Body of pancreas (tissue), 4 donors: ENCODE measurements at regions not wholly inside any gene's neighbourhood (a gene's known extent, or its start where the extent isn't known, plus 50 kb on each side); places are given as distances from the start of the nearest gene placed in this dataset.

Experiments
- POLR2A ChIP-seq, 3 donors: fragments of 450-650 bp; IDR thresholded peaks; one replicate each; pipeline ENCODE4 v1.6.1; 2016; ENCODE audit warnings: antibody characterized with exemption in 3 of 3, mild to moderate bottlenecking in 2 of 3
- TF ChIP-seq, protein P1 (sequence below), 7 experiments: fragments of 450-650 bp in 4 of 7; fragments of 200-600 bp in 3 of 7; sonication (generic) in 3 of 7; IDR thresholded peaks; one replicate each; pipeline ENCODE4 v1.5.1; 2016 to 2019; ENCODE audit warnings: antibody characterized with exemption in 7 of 7

DNA sequence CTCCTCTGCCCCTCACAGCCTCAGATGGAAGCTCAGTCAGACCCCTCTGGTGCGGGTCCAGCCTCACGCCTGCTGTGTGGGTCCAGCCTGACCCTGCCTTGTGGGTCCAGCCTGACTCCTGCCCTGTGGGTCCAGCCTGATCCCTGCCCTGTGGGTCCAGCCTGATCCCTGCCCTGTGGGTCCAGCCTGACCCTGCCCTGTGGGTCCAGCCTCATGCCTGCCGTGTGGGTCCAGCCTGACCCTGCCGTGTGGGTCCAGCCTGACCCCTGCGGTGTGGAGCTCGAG lies 445.3 kb downstream of the BRD1 start:
- TF ChIP-seq, protein P1, sequence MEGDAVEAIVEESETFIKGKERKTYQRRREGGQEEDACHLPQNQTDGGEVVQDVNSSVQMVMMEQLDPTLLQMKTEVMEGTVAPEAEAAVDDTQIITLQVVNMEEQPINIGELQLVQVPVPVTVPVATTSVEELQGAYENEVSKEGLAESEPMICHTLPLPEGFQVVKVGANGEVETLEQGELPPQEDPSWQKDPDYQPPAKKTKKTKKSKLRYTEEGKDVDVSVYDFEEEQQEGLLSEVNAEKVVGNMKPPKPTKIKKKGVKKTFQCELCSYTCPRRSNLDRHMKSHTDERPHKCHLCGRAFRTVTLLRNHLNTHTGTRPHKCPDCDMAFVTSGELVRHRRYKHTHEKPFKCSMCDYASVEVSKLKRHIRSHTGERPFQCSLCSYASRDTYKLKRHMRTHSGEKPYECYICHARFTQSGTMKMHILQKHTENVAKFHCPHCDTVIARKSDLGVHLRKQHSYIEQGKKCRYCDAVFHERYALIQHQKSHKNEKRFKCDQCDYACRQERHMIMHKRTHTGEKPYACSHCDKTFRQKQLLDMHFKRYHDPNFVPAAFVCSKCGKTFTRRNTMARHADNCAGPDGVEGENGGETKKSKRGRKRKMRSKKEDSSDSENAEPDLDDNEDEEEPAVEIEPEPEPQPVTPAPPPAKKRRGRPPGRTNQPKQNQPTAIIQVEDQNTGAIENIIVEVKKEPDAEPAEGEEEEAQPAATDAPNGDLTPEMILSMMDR (IDR thresholded peaks at IDR 0.05) = no peak
- no peak for TF ChIP-seq POLR2A (IDR thresholded peaks at IDR 0.05)
